Bronchial epithelial cell (primary cell): ENCODE measurements at regions not wholly inside any gene's neighbourhood (a gene's known extent, or its start where the extent isn't known, plus 50 kb on each side); places are given as distances from the start of the nearest gene placed in this dataset.

Source experiments
- DNase-seq: peaks from one replicate; pipeline ENCODE4 v3.0.0-alpha.2; 2010; ENCODE audit warnings: low read depth
- FAIRE-seq: peaks from 2 replicates; lab custom pipeline; 2011; peaks lifted over from hg19 to GRCh38; lab: Jason Lieb, UNC
- H3K27me3 ChIP-seq: 2 replicates; pipeline ENCODE4 v1.5.1; 2011; ENCODE audit warnings: low read length; ENCODE audit not compliant: control insufficient read depth, insufficient read depth
- H3K36me3 ChIP-seq: 2 replicates; pipeline ENCODE4 v1.5.1; 2011; ENCODE audit warnings: low read length; ENCODE audit not compliant: control insufficient read depth, insufficient read depth
- H3K4me3 ChIP-seq: 2 replicates; pipeline ENCODE4 v1.5.1; 2011; ENCODE audit warnings: mild to moderate bottlenecking, low read depth, low read length, control low read depth
- CTCF ChIP-seq: IDR thresholded peaks from 2 replicates; pipeline ENCODE4 v1.5.1; 2011; ENCODE audit warnings: mild to moderate bottlenecking, moderate library complexity, low read length, control low read depth, inconsistent platforms; ENCODE audit not compliant: insufficient read depth, severe bottlenecking

DNA sequence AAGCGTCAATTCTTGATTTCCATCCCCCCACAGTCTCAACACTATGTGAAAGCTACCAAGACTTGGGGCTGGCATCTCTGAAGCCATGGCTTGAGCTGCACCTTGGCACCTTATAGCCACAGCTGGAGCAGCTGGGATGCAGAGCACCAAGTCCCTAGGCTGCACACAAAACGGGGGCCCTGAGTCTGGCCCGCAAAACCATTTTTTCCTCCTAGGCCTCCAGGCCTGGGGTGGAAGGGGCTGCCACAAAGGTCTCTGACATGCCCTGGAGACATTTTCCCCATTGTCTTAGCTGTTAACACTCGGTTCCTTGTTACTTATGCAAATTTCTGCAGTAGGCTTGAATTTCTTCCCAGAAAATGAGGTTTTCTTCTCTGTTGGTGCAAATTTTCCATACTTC, 89.8 kb upstream of the GNAI1 start:
- no peak for TF ChIP-seq CTCF
- DNase-seq (no peak), FAIRE-seq (no peak)
- Histone ChIP-seq H3K36me3 (no peaks in the 10 kb centered on the region), H3K27me3 (no peaks in the 10 kb centered on the region), H3K4me3 (no peak overlapping the region)

DNA sequence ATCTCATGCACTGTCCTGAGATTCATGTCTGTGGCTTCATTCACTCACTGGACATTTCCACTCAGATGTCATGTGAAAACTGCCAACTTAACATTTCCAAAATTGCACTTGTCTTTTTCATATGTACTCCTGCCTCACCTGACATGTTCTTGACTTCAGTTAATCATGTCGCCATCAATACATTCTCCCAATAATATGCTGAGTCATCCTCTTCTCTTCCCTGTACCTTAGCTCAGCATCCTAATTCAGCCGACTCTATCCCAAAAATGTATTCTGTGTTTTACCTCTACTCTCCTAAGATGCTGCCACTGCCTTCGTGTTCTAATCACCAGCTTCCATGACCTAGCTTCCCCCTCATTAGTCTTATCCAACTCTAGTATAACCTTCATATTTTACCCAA, 93.9 kb upstream of the GNAI1 start:
- H3K4me3 ChIP-seq = no peak overlapping the region
- H3K27me3 ChIP-seq = no peaks in the 10 kb centered on the region
- no peak for DNase-seq
- TF ChIP-seq CTCF = no peak
- no peaks in the 10 kb centered on the region for H3K36me3 ChIP-seq
- no peak for FAIRE-seq

GRCh38 chr7:80040335-80040734, 94.3 kb upstream of the GNAI1 start:
- DNase-seq (no peak), FAIRE-seq (no peak)
- H3K27me3 ChIP-seq = no peaks in the 10 kb centered on the region
- no peak for TF ChIP-seq CTCF
- no peaks in the 10 kb centered on the region for H3K36me3 ChIP-seq
- H3K4me3 ChIP-seq = no peak overlapping the region

DNA sequence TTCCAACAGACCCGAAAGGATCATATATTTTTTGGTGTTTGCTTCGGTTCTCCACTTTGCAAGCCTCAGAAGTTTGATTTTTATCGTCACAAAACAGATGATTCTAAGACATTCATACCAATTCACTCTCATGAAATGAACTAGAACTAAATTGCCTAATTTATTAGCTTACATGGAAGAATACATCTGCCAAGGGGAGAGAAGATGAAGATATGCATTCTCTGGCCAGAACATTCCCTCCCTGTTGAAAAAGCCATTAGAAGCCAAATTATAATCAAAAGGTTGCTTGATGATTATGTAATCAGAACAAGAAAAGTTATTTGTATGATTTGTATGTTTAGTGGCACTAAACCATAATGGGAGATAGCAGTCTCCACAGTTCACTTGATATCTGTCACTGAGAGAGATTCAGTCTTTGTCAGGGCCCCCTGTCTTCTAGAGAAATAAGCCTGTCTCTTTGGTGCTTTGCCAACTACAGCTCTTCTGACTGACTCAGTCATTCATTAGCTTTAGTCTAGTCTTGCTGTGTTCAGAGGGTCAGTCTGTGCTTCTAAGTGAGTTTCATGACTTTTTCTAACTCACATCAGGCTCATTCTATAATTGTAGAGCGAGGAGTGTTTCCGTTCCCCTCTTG, 95.3 kb upstream of the GNAI1 start:
- Histone ChIP-seq H3K4me3 (no peak overlapping the region), H3K36me3 (no peaks in the 10 kb centered on the region), H3K27me3 (no peaks in the 10 kb centered on the region)
- DNase-seq = no peak
- no peak for FAIRE-seq
- TF ChIP-seq CTCF = no peak

- FAIRE-seq (no peak), DNase-seq (no peak)
- H3K36me3 ChIP-seq = no peaks in the 10 kb centered on the region
- H3K4me3 ChIP-seq = no peak overlapping the region
- no peaks in the 10 kb centered on the region for H3K27me3 ChIP-seq
- no peak for TF ChIP-seq CTCF
Measured at GRCh38 chr7:80037689-80038088, 96.9 kb upstream of the GNAI1 start.

- Histone ChIP-seq H3K36me3 (no peaks in the 10 kb centered on the region), H3K4me3 (no peak overlapping the region), H3K27me3 (no peaks in the 10 kb centered on the region)
- TF ChIP-seq CTCF = no peak
- DNase-seq (no peak), FAIRE-seq (no peak)
Measured at GRCh38 chr7:80036107-80036506, 98.5 kb upstream of the GNAI1 start.
